ENCODE measurements at regions not wholly inside any gene's neighbourhood (a gene's known extent, or its start where the extent isn't known, plus 50 kb on each side); places are given as distances from the start of the nearest gene placed in this dataset.

DNA sequence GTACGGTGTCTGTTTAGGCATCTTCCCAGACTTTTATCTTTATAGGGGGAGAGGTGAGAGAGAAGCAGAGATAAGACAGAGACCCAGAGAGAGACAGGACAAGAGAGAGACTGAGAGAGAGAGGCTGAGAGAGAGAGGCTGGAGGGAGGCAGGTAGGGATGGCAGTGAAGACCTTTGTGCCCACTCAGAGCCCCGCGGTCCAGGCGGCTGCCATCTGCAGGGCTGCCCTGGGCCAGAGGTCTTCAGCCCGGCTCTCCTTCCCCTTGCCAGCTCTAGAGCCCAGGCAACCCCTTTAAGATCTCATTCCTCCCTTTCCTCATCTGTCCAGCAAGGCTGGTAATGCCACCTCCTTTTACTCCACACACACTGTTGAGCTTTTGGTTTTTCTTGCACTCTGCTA, 610.0 kb downstream of the GALR1 start:
- Mint-ChIP-seq H3K4me1 (ENCODE audit: low read depth) (no peaks in the 10 kb centered on the region), H3K36me3 (ENCODE audit: insufficient read depth in 2 of 2) (no peaks in the 10 kb centered on the region), H3K27ac (no peak overlapping the region), H3K4me3 (no peak overlapping the region), H3K9me3 (peaks cover 0 to 2% of the 10 kb centered on the region in 2 donors), H3K27me3 (ENCODE audit: low read depth) (no peaks in the 10 kb centered on the region)
- DNase-seq (no peak), ATAC-seq (replicated peaks in 1 of 2) (no peak)

DNA sequence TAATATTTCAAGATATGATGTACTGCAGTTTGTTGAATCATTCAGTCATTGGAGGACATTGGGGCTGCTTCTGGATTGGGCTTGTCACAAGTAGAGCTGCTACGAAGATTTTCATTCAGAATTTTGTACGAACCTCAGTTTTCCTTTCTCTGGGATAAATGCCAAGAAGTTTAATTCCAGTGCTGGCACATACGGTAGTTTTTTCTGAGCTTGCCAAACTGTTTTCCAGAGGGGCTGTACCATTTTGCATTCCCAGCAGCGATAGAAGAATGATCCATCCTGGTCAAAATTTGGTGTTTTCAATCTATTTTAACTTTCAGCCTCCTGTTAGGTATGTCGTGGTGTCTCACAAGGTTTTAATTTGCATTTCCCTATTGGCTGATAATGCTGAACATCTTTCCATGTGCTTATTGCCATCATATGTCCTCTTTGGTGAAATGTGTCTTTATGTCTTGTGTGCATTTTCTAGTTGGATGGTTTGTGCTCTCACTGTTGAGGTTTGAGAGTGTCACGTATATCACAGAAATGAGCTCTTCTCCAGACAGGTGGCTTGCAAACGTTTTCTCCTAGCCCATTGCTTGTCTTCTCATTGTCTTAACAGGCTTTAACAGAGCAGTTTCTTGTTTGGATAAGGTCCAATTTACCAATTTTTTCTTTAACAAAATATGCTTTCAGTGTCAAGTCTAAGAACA, 612.6 kb downstream of the GALR1 start:
- ATAC-seq (replicated peaks in 1 of 2) = no peak
- Mint-ChIP-seq H3K36me3 (ENCODE audit: insufficient read depth in 2 of 2) (no peaks in the 10 kb centered on the region), H3K4me1 (ENCODE audit: low read depth) (no peaks in the 10 kb centered on the region), H3K27me3 (ENCODE audit: low read depth) (no peaks in the 10 kb centered on the region), H3K4me3 (no peak overlapping the region), H3K27ac (no peak overlapping the region), H3K9me3 (peaks cover 0 to 2% of the 10 kb centered on the region in 2 donors)
- DNase-seq = no peak

DNA sequence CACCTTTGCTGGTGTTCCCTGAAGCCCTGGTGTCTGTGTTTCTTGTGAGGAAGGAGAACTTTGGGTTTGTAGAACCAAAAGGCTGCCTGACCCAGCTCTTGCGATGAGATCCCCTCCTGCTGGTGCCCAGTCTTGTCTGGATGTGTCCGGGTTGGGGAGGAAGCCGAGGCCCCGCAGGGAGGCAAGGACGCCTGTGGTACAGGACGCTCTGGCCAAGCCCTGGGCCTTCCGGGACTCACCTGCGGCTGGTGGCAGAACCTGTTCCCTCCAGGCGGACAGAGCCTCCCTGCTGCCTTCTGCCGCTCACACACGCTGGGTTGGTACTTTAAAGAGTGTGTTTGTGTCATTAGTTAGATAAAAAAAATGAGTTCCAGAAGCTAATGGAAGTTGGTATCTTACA, 616.2 kb downstream of the GALR1 start:
- no peak overlapping the region for H3K4me3 Mint-ChIP-seq
- ATAC-seq (replicated peaks in 1 of 2) = no peak
- H3K27ac Mint-ChIP-seq = no peak overlapping the region
- H3K36me3 Mint-ChIP-seq (ENCODE audit: insufficient read depth in 2 of 2) = no peaks in the 10 kb centered on the region
- H3K4me1 Mint-ChIP-seq (ENCODE audit: low read depth) = no peaks in the 10 kb centered on the region
- peaks cover 2% of the 10 kb centered on the region in 2 donors for H3K9me3 Mint-ChIP-seq
- H3K27me3 Mint-ChIP-seq (ENCODE audit: low read depth) = no peaks in the 10 kb centered on the region
- DNase-seq = no peak

DNA sequence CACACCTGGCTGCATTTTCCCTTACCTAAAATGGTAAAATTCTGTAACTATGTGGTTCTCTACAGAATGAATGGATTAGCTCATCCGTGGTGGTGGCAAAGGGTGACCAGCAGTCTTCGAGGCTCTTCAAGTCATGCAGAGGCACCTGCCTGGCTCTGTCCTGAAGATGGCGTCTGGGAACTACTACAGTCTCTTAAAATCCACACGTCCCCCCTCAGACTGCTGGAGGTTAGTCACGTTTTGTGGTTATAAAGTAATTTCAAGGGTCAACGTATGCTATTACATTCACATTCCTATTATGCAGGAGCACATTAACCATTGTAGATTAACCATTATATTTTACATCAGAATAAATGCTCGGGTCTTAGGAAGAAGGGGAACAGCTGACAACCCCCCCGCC, 616.7 kb downstream of the GALR1 start:
- DNase-seq = no peak
- H3K4me3 Mint-ChIP-seq = no peak overlapping the region
- H3K9me3 Mint-ChIP-seq = peaks cover 2% of the 10 kb centered on the region in 2 donors
- no peak overlapping the region for H3K27ac Mint-ChIP-seq
- no peaks in the 10 kb centered on the region for H3K27me3 Mint-ChIP-seq (ENCODE audit: low read depth)
- H3K36me3 Mint-ChIP-seq (ENCODE audit: insufficient read depth in 2 of 2) = no peaks in the 10 kb centered on the region
- ATAC-seq (replicated peaks in 1 of 2) = no peak
- no peaks in the 10 kb centered on the region for H3K4me1 Mint-ChIP-seq (ENCODE audit: low read depth)

DNA sequence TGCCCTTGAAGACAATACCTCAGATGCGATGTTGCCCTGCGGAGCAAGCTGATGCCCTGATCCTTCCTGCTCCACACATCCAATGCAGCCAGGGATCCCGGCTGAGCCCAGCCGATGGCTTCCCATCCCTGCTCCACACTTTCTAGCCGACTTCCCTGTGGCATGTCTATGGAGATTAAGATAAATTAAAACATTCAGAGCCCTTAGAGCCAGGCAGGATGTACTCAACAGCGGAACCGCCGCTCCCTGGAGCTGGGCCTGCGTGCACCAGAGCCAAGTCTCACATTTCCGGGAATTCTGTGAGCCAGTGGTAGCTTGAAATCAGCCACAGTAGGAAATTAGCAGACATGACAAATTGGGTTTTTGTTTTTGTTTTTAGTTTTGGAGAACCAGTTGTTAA, 620.6 kb downstream of the GALR1 start:
- H3K36me3 Mint-ChIP-seq (ENCODE audit: insufficient read depth in 2 of 2) = no peaks in the 10 kb centered on the region
- H3K9me3 Mint-ChIP-seq = peaks cover 0 to 2% of the 10 kb centered on the region in 2 donors
- H3K4me3 Mint-ChIP-seq = no peak overlapping the region
- ATAC-seq (replicated peaks in 1 of 2) = no peak
- DNase-seq = no peak
- H3K4me1 Mint-ChIP-seq (ENCODE audit: low read depth) = no peaks in the 10 kb centered on the region
- H3K27ac Mint-ChIP-seq = no peak overlapping the region
- H3K27me3 Mint-ChIP-seq (ENCODE audit: low read depth) = no peaks in the 10 kb centered on the region

DNA sequence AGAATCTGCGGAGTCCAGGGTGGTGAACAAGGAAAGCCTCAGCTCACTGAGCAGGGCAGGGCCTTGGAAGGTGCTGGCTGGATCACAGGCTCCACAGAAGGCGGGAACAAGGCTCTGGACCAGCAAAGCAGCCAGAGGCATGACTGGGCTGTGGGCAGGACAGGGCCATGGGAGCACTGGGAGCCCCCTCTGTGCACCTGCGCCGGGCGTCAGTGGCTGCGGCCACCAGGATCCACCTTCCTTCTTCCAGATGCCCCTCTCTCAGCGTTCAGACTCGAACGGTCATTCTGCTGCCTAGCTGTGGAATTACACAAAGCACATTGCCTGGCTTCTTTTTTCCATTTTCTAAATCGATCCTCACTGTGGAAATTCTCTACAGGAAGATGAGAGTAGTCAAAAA, 621.2 kb downstream of the GALR1 start:
- no peak for ATAC-seq (replicated peaks in 1 of 2)
- DNase-seq = no peak

DNA sequence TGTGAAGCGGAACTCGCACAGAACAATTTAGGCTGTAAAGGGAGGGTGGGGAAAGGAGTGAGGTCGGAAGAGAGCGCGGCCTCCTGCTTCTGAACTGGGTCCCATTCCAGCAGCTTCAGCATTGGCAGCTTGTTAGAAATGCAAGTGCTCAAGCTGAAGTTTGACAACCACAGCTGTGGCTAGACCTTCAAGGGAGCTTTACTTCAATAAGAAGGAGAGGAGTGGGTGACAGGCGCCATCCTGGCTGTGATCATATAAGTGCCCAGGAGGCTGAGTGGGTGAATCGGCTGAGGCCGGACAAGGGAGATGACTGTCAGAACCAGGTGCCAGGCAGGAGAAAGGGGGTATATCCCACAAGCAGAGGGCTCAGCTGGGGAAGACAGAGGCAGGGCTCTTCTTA, 622.5 kb downstream of the GALR1 start:
- ATAC-seq (replicated peaks in 1 of 2) (no peak), DNase-seq (no peak)
- no peak overlapping the region for H3K27ac Mint-ChIP-seq
- peaks cover 0 to 2% of the 10 kb centered on the region in 2 donors for H3K9me3 Mint-ChIP-seq
- H3K36me3 Mint-ChIP-seq (ENCODE audit: insufficient read depth in 2 of 2) = no peaks in the 10 kb centered on the region
- no peak overlapping the region for H3K4me3 Mint-ChIP-seq
- no peaks in the 10 kb centered on the region for H3K4me1 Mint-ChIP-seq (ENCODE audit: low read depth)
- no peaks in the 10 kb centered on the region for H3K27me3 Mint-ChIP-seq (ENCODE audit: low read depth)

More for the DNA sequence above, 621.2 kb downstream of the GALR1 start:
- Mint-ChIP-seq H3K4me1 (ENCODE audit: low read depth) (no peaks in the 10 kb centered on the region), H3K36me3 (ENCODE audit: insufficient read depth in 2 of 2) (no peaks in the 10 kb centered on the region), H3K4me3 (no peak overlapping the region), H3K27ac (no peak overlapping the region), H3K27me3 (ENCODE audit: low read depth) (no peaks in the 10 kb centered on the region), H3K9me3 (peaks cover 0 to 2% of the 10 kb centered on the region in 2 donors)

DNA sequence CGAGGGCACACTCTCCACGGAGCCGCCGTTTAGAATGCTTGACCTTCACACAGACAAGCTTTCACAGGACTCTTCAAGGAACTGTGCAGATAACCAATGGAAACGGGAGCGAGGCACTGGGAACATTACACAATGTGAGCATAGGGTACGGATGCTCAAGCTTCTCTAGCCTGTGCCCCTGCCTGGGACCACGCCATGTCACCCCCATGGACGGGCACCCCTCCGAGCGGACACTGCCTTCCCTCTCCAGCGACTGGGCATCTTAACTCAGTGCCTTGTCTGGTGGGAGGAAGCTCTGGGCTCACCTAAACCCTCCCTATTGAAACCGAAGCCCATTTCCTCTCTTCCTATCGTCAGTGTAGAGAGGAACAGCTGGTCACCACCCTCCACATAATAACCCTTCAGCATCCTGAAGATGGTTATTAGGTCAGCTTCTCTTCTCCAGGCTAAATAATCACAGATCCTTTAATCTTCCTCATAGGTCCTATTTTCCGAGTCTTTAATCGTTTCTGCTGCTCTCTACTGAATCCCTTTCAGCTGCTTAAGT, 626.7 kb downstream of the GALR1 start:
- Mint-ChIP-seq H3K9me3 (no peaks in the 10 kb centered on the region), H3K27ac (no peak overlapping the region), H3K4me1 (ENCODE audit: low read depth) (no peaks in the 10 kb centered on the region), H3K36me3 (ENCODE audit: insufficient read depth in 2 of 2) (no peaks in the 10 kb centered on the region), H3K4me3 (no peak overlapping the region), H3K27me3 (ENCODE audit: low read depth) (peaks cover 5% of the 10 kb centered on the region)
- no peak for ATAC-seq (replicated peaks in 1 of 2)
- no peak for DNase-seq

DNA sequence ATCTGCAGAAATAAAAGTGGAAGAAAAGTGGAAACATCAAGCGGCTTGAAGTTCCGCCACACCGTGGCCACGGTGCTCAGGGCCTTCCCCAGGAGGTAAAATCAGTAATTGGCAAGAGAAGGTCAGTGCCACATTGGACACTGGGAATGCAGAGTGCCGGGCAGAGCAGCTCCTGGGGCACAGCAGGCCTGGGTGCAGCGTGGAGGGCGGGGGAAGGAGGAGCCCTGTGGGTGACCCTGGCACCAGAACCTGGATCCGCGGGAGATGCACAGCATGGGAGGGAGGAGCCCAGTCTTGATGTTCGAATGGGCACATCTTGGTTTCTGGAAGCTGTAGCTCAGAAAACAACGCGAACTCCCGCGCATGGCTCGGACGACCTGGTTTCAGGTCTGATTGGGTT, 630.2 kb downstream of the GALR1 start:
- no peak for DNase-seq
- H3K4me3 Mint-ChIP-seq = no peak overlapping the region
- H3K4me1 Mint-ChIP-seq (ENCODE audit: low read depth) = no peaks in the 10 kb centered on the region
- ATAC-seq (replicated peaks in 1 of 2) = no peak
- no peak overlapping the region for H3K27ac Mint-ChIP-seq
- no peaks in the 10 kb centered on the region for H3K9me3 Mint-ChIP-seq
- peaks cover 5% of the 10 kb centered on the region for H3K27me3 Mint-ChIP-seq (ENCODE audit: low read depth)
- H3K36me3 Mint-ChIP-seq (ENCODE audit: insufficient read depth in 2 of 2) = no peaks in the 10 kb centered on the region

DNA sequence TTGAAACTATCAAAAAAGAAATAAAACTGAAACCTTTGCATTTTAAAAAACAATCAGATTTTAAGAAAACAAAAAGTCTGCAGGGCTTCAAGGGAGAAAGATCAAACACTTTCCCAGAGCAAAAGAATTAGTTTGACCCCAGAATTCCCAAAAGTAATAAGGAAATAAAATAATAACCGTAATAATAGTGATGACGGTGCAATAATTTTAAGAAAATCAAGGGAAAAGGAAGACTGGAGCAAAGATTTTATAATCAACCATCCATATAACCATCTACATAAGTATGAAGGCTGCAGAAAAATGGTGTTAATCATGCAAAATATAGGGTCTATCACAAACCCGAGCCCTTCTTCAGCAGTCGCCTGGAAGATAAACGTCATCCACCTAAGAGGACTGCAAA, 634.8 kb downstream of the GALR1 start:
- Mint-ChIP-seq H3K36me3 (ENCODE audit: insufficient read depth in 2 of 2) (no peaks in the 10 kb centered on the region), H3K27me3 (ENCODE audit: low read depth) (no peaks in the 10 kb centered on the region), H3K27ac (no peak overlapping the region), H3K4me3 (no peak overlapping the region), H3K9me3 (no peaks in the 10 kb centered on the region), H3K4me1 (ENCODE audit: low read depth) (no peaks in the 10 kb centered on the region)
- DNase-seq (no peak), ATAC-seq (replicated peaks in 1 of 2) (no peak)

DNA sequence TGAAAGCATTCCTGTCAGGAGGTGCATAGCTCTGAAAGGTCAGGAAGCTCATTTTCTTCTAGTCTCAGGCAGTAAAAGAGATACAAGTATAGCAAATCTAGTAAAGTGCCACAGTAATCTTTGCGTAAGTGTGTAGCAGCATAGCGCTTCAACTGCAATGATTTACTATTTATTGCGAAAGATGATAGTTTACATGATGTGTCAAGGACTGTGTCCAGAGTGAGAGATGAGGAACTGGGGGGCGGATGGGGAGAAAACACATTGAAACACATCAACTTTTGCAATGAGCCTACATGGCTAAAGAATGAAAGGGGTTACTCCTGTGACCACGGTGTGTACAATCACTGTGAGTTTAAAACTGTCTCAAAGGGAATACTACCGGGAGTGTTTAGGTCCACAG, 644.4 kb downstream of the GALR1 start:
- Mint-ChIP-seq H3K4me1 (ENCODE audit: low read depth) (no peaks in the 10 kb centered on the region), H3K9me3 (no peaks in the 10 kb centered on the region), H3K36me3 (ENCODE audit: insufficient read depth in 2 of 2) (no peaks in the 10 kb centered on the region), H3K27ac (no peak overlapping the region), H3K4me3 (no peak overlapping the region), H3K27me3 (ENCODE audit: low read depth) (peaks cover 12% of the 10 kb centered on the region)
- DNase-seq (no peak), ATAC-seq (replicated peaks in 1 of 2) (no peak)

DNA sequence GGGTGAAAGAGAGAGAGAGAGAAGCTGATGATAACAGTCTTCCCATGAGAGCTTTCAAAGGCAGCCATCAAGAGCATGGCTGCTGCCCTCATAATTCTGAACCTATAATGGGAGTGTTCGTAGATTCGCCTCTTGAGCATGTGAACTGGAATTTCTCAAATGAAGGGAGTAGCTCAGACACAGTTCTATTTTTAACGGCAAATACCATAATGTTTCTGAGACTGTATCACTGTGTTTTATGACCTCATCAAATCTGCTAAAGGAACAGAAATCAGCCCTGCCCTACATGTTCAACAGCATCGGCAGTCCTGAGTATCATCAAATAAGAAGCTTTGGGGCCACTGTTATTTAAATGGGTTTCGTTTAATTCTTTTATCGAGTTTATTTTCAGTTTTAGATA, 645.6 kb downstream of the GALR1 start:
- no peak for ATAC-seq (replicated peaks in 1 of 2)
- Mint-ChIP-seq H3K27me3 (ENCODE audit: low read depth) (peaks cover 12% of the 10 kb centered on the region), H3K9me3 (no peaks in the 10 kb centered on the region), H3K27ac (no peak overlapping the region), H3K4me1 (ENCODE audit: low read depth) (no peaks in the 10 kb centered on the region), H3K4me3 (no peak overlapping the region), H3K36me3 (ENCODE audit: insufficient read depth in 2 of 2) (no peaks in the 10 kb centered on the region)
- DNase-seq = no peak

DNA sequence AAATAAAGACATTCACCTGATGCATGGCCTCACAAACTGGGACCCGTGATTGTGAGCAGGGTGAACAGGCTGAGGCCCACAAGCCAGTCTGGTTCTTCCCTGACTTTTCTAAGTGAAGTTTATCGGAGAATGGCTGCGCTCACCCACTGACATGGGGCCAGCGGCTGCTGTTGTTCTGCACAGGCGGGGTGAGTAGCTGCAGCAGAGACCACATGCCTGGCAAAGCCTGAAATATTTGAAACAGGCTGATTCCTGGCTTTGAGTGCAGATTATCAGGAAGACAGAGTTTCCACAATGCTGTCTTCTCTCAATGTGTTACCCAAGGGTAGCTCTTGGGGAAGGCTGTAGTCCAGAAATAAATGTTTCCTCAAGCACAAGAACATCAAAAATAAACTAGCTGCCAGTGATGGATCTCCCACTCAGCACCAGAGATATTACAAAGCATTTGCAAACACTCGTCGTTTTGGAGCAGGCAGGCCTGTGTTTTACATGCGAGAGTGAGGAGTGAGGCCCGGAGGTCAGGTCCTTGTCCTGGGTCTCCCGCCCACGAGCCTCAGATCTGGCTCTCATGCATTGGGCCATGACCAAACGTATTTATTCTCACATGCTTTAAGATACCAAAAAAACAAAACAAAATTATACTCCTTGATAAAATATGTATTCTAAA, 647.1 kb downstream of the GALR1 start:
- Mint-ChIP-seq H3K36me3 (ENCODE audit: insufficient read depth in 2 of 2) (no peaks in the 10 kb centered on the region), H3K27me3 (ENCODE audit: low read depth) (peaks cover 12% of the 10 kb centered on the region), H3K4me3 (no peak overlapping the region), H3K27ac (no peak overlapping the region), H3K9me3 (no peaks in the 10 kb centered on the region), H3K4me1 (ENCODE audit: low read depth) (no peaks in the 10 kb centered on the region)
- DNase-seq (no peak), ATAC-seq (replicated peaks in 1 of 2) (no peak)

DNA sequence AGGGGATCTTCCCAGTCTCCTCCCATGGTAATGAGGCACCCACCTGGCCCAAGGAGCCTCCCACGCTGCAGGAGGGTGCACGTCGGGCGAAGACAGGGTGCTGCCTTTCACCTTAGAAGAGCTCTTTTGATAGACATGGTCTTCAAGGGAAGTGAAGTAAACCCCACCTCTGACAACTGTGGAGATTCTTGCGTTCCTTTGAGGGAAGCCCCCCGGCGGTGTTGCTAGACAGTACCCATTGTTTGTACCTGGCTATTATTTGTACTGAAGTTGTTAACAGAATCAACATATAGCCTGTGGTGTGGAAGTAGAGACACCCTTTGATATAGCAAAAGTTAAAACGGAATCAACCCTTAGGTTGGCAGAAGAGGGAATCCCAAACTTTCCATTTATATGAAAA, 648.0 kb downstream of the GALR1 start:
- DNase-seq = no peak

More for the DNA sequence above, 648.0 kb downstream of the GALR1 start:
- no peak for ATAC-seq (replicated peaks in 1 of 2)
- H3K4me3 Mint-ChIP-seq = no peak overlapping the region
- no peaks in the 10 kb centered on the region for H3K9me3 Mint-ChIP-seq
- no peaks in the 10 kb centered on the region for H3K36me3 Mint-ChIP-seq (ENCODE audit: insufficient read depth in 2 of 2)
- peaks cover 12% of the 10 kb centered on the region for H3K27me3 Mint-ChIP-seq (ENCODE audit: low read depth)
- no peak overlapping the region for H3K27ac Mint-ChIP-seq
- no peaks in the 10 kb centered on the region for H3K4me1 Mint-ChIP-seq (ENCODE audit: low read depth)

All from activated T-cell treated with anti-CD3 and anti-CD28 coated beads, Interleukin-2, amount 50 U/mL, for 72 hours (primary cell).